Mucosa of descending colon (tissue), 3 donors: ENCODE measurements at regions not wholly inside any gene's neighbourhood (a gene's known extent, or its start where the extent isn't known, plus 50 kb on each side); places are given as distances from the start of the nearest gene placed in this dataset.

ENCODE experiments used
- ATAC-seq: fragments of 200-7000 bp; cut with Tn5 transposase; one replicate; pipeline ENCODE4 v1.9.1; 2020; ENCODE audit warnings: mild to moderate bottlenecking, moderate library complexity
- DNase-seq, 3 donors: peaks; one replicate each; pipeline ENCODE4 v3.0.0-alpha.2; 2020
- H3K36me3 ChIP-seq: fragments of 200-600 bp; one replicate; pipeline ENCODE4 v1.8.0; 2021; ENCODE audit warnings: low read depth, mild to moderate bottlenecking
- H3K4me1 ChIP-seq: fragments of 200-600 bp; one replicate; pipeline ENCODE4 v1.8.0; 2021; ENCODE audit warnings: low read depth, mild to moderate bottlenecking
- H3K4me3 ChIP-seq: fragments of 200-600 bp; one replicate; pipeline ENCODE4 v1.8.0; 2021; ENCODE audit warnings: mild to moderate bottlenecking
- H3K9me3 ChIP-seq: fragments of 200-600 bp; one replicate; pipeline ENCODE4 v1.8.0; 2021; ENCODE audit warnings: mild to moderate bottlenecking
- CTCF ChIP-seq: fragments of 200-600 bp; IDR thresholded peaks from one replicate; pipeline ENCODE4 v1.8.0; 2022; ENCODE audit warnings: antibody characterized with exemption, mild to moderate bottlenecking
- intact Hi-C, 2 donors: fragments of 100-400 bp; cut with DNase I in 1 of 2; cut with micrococcal nuclease in 1 of 2; formaldehyde crosslinking; loops; one replicate each; pipeline versions ENCODE4 v1.11.0 to v1.11.1; 2022; cut with DNase I, micrococcal nuclease
- donor health status: DM: no; HTN: no; CAD: no; lungs with moderate emphysema.
- donor health status: DM: no; HTN: no; CAD: no.
- donor health status: DM: no; HTN: yes; CAD: no.

GRCh38 chr3:34174740-34175139 lies 376.3 kb downstream of the PDCD6IP start:
- no peaks in the 10 kb centered on the region for H3K9me3 ChIP-seq
- H3K4me3 ChIP-seq: no peak overlapping the region
- no peaks in the 10 kb centered on the region for H3K36me3 ChIP-seq
- ATAC-seq: no peak
- no peak for TF ChIP-seq CTCF
- no peaks in the 10 kb centered on the region for H3K4me1 ChIP-seq
- intact Hi-C loops: no loop called here
- DNase-seq: no peak

GRCh38 chr3:34175636-34176176 lies 377.3 kb downstream of the PDCD6IP start:
- no peak overlapping the region for H3K4me3 ChIP-seq
- H3K9me3 ChIP-seq: no peaks in the 10 kb centered on the region
- ATAC-seq (peak; percentile 84), DNase-seq (no peak)
- intact Hi-C loops: no loop called here
- H3K4me1 ChIP-seq: no peaks in the 10 kb centered on the region
- H3K36me3 ChIP-seq: no peaks in the 10 kb centered on the region
- TF ChIP-seq CTCF: no peak

GRCh38 chr3:34176723-34177122 lies 378.3 kb downstream of the PDCD6IP start:
- Histone ChIP-seq H3K4me1 (no peaks in the 10 kb centered on the region), H3K4me3 (no peak overlapping the region), H3K9me3 (no peaks in the 10 kb centered on the region), H3K36me3 (no peaks in the 10 kb centered on the region)
- no peak for TF ChIP-seq CTCF
- intact Hi-C loops: no loop called here
- DNase-seq (no peak), ATAC-seq (no peak)

- Histone ChIP-seq H3K9me3 (no peaks in the 10 kb centered on the region), H3K4me1 (peaks cover 2% of the 10 kb centered on the region), H3K36me3 (no peaks in the 10 kb centered on the region), H3K4me3 (no peak overlapping the region)
- no peak for TF ChIP-seq CTCF
- ATAC-seq (no peak), DNase-seq (no peak)
- intact Hi-C loops: no loop called here
These were observed 380.0 kb downstream of the PDCD6IP start for GRCh38 chr3:34178415-34178814.

- ATAC-seq (no peak), DNase-seq (no peak)
- Histone ChIP-seq H3K4me1 (peaks cover 8% of the 10 kb centered on the region), H3K9me3 (no peaks in the 10 kb centered on the region), H3K36me3 (no peaks in the 10 kb centered on the region), H3K4me3 (no peak overlapping the region)
- TF ChIP-seq CTCF: no peak
- intact Hi-C loops: no loop called here
These were observed 381.3 kb downstream of the PDCD6IP start for GRCh38 chr3:34179716-34180115.

GRCh38 chr3:34180532-34180931 lies 382.1 kb downstream of the PDCD6IP start:
- intact Hi-C loops: no loop called here
- no peak for ATAC-seq

More at GRCh38 chr3:34180532-34180931, 382.1 kb downstream of the PDCD6IP start:
- H3K4me3 ChIP-seq: no peak overlapping the region
- H3K4me1 ChIP-seq: peaks cover 8% of the 10 kb centered on the region
- no peak for DNase-seq
- TF ChIP-seq CTCF: no peak
- no peaks in the 10 kb centered on the region for H3K9me3 ChIP-seq
- no peaks in the 10 kb centered on the region for H3K36me3 ChIP-seq
